Cardiac fibroblast (primary cell): ENCODE measurements at regions not wholly inside any gene's neighbourhood (a gene's known extent, or its start where the extent isn't known, plus 50 kb on each side); places are given as distances from the start of the nearest gene placed in this dataset.

ENCODE experiments used
- DNase-seq, 2 donors: peaks; one replicate each; pipeline versions ENCODE4 v3.0.0 to v3.0.0-alpha.2; 2010; ENCODE audit warnings: low read depth in 2 of 2
- H3K4me3 ChIP-seq, 2 donors: replicated peaks in 1 of 2; 1 replicate in 1 of 2; 2 replicates in 1 of 2; pipeline ENCODE4 v1.5.1; 2011; ENCODE audit warnings: low read depth in 2 of 2, low read length in 2 of 2, mild to moderate bottlenecking in 2 of 2, moderate library complexity in 1 of 2
- CTCF ChIP-seq: IDR thresholded peaks from one replicate; pipeline ENCODE4 v1.5.1; 2011; ENCODE audit warnings: low read depth, mild to moderate bottlenecking, low read length, inconsistent platforms

GRCh38 chr20:56723331-56723730, 94.2 kb downstream of the TFAP2C start:
- no peak for TF ChIP-seq CTCF
- no peak for DNase-seq

GRCh38 chr20:56724241-56724757, 95.2 kb downstream of the TFAP2C start:
- DNase-seq, result peak in 1 of 2 donors; percentile 15
- H3K4me3 ChIP-seq, result no peak overlapping the region
- TF ChIP-seq CTCF, result no peak

More at GRCh38 chr20:56723331-56723730, 94.2 kb downstream of the TFAP2C start:
- no peak overlapping the region for H3K4me3 ChIP-seq

- no peak overlapping the region for H3K4me3 ChIP-seq
- no peak for DNase-seq
- no peak for TF ChIP-seq CTCF
Observed at GRCh38 chr20:56730003-56730402, 100.9 kb downstream of the TFAP2C start.

GRCh38 chr20:56730996-56731395, 101.9 kb downstream of the TFAP2C start:
- H3K4me3 ChIP-seq, result no peak overlapping the region
- DNase-seq, result no peak
- TF ChIP-seq CTCF, result no peak

GRCh38 chr20:56731476-56731875, 102.4 kb downstream of the TFAP2C start:
- no peak for TF ChIP-seq CTCF
- no peak for DNase-seq
- no peak overlapping the region for H3K4me3 ChIP-seq

GRCh38 chr20:56733967-56734366, 104.9 kb downstream of the TFAP2C start:
- no peak overlapping the region for H3K4me3 ChIP-seq
- no peak for DNase-seq
- TF ChIP-seq CTCF, result no peak

GRCh38 chr20:56735084-56735642, 106.1 kb downstream of the TFAP2C start:
- TF ChIP-seq CTCF, result no peak
- no peak overlapping the region for H3K4me3 ChIP-seq
- DNase-seq, result no peak
